GM12878 (cell line): ENCODE measurements at regions not wholly inside any gene's neighbourhood (a gene's known extent, or its start where the extent isn't known, plus 50 kb on each side); places are given as distances from the start of the nearest gene placed in this dataset.

Experiments
- ATAC-seq: fragments of 200-7000 bp; cut with Tn5 transposase; 3 replicates; pipeline ENCODE4 v1.9.1; 2020; ENCODE audit warnings: mild to moderate bottlenecking, moderate library complexity
- BruUV-seq: library from RNA; stranded (reverse); fragments of 400-500 nt; replicated peaks from 2 replicates; lab custom pipeline; 2021; lab: Mats Ljungman, UMichigan
- CTCF ChIA-PET: fragments of 300-600 bp; sonication (Branson Sonifier 250); formaldehyde crosslinking; extraction: SDS; loops from one replicate; lab custom pipeline; 2021; ENCODE audit warnings: inconsistent platforms; lab: Yijun Ruan, JAX
- POLR2A ChIA-PET: fragments of 350-600 bp; formaldehyde crosslinking; extraction: SDS; loops from one replicate; lab custom pipeline; 2021; ENCODE audit warnings: inconsistent platforms; lab: Charles Lee
- RAD21 ChIA-PET: fragments of 300-600 bp; sonication (Branson Sonifier 250); formaldehyde crosslinking; loops from one replicate; lab custom pipeline; 2023; ENCODE audit warnings: antibody characterized with exemption; ENCODE audit not compliant: unreplicated experiment; lab: Charles Lee
- SMC1A ChIA-PET: fragments of 300-600 bp; sonication (Branson Sonifier 250); formaldehyde crosslinking; loops from one replicate; lab custom pipeline; 2023; ENCODE audit not compliant: unreplicated experiment, uncharacterized antibody; lab: Charles Lee
- DNase-seq: peaks from one replicate; pipeline ENCODE4 v3.0.0-alpha.2; 2011; ENCODE audit warnings: low read depth, low spot score
- FAIRE-seq: peaks from 3 replicates; lab custom pipeline; 2011; peaks lifted over from hg19 to GRCh38; lab: Jason Lieb, UNC
- H2AFZ ChIP-seq: 2 replicates; pipeline ENCODE4 v1.6.0; 2011; ENCODE audit warnings: low read depth, low read length, control low read depth; ENCODE audit not compliant: control insufficient read depth
- H3K27ac ChIP-seq: 2 replicates; pipeline ENCODE4 v1.5.1; 2011; ENCODE audit warnings: control low read depth; ENCODE audit not compliant: control insufficient read depth, insufficient read depth
- H3K27me3 ChIP-seq, 2 experiments: replicated peaks in 1 of 2; 2 replicates each; pipeline versions ENCODE4 v1.6.0 to v1.6.1; 2011; ENCODE audit warnings: low read length in 1 of 2; ENCODE audit not compliant: control insufficient read depth in 2 of 2, insufficient read depth in 2 of 2
- H3K36me3 ChIP-seq, 2 experiments: 2 replicates each; pipeline ENCODE4 v1.5.1; 2011; ENCODE audit warnings: low read length in 1 of 2; ENCODE audit not compliant: control insufficient read depth in 2 of 2, insufficient read depth in 2 of 2
- H3K4me1 ChIP-seq: 2 replicates; pipeline ENCODE4 v1.6.1; 2011; ENCODE audit warnings: mild to moderate bottlenecking, low read length, moderate library complexity, mixed read lengths; ENCODE audit not compliant: control insufficient read depth, insufficient read depth
- H3K4me2 ChIP-seq: 2 replicates; pipeline ENCODE4 v1.6.0; 2011; ENCODE audit warnings: control low read depth; ENCODE audit not compliant: control insufficient read depth, insufficient read depth
- H3K4me3 ChIP-seq: fragments of 200-600 bp; sonication (generic); 2 replicates; pipeline ENCODE4 v1.5.1; 2016
- H3K79me2 ChIP-seq: 2 replicates; pipeline ENCODE4 v1.6.0; 2011; ENCODE audit warnings: low read length; ENCODE audit not compliant: control insufficient read depth, insufficient read depth
- H3K9ac ChIP-seq: 2 replicates; pipeline ENCODE4 v1.8.0; 2011; ENCODE audit warnings: low read length, control low read depth, mixed read lengths; ENCODE audit not compliant: control insufficient read depth, insufficient read depth
- H3K9me3 ChIP-seq: replicated peaks from 3 replicates; pipeline ENCODE4 v1.5.1; 2011; ENCODE audit warnings: mild to moderate bottlenecking, low read length; ENCODE audit not compliant: control insufficient read depth, insufficient read depth
- H4K20me1 ChIP-seq: 2 replicates; pipeline ENCODE4 v1.6.0; 2011; ENCODE audit not compliant: control insufficient read depth, insufficient read depth
- EGR1 ChIP-seq, 2 experiments: IDR thresholded peaks; 1 replicate in 1 of 2; 2 replicates in 1 of 2; pipeline ENCODE4 v1.6.1; 2011 to 2012; ENCODE audit warnings: low read depth in 2 of 2, low read length in 2 of 2, borderline replicate concordance in 1 of 2, mild to moderate bottlenecking in 1 of 2, moderate library complexity in 1 of 2
- ETV6 ChIP-seq, 2 experiments: fragments of 450-650 bp in 1 of 2; IDR thresholded peaks in 1 of 2; conservative IDR thresholded peaks in 1 of 2; 2 replicates each; pipeline ENCODE4 v1.6.1; 2014; ENCODE audit warnings: antibody characterized with exemption in 1 of 2, borderline replicate concordance in 1 of 2, low read depth in 1 of 2, mild to moderate bottlenecking in 1 of 2, moderate library complexity in 1 of 2
- GABPA ChIP-seq: IDR thresholded peaks from 2 replicates; pipeline ENCODE4 v1.6.1; 2014; ENCODE audit warnings: antibody characterized with exemption, low read depth, mild to moderate bottlenecking, inconsistent platforms
- MYB ChIP-seq: fragments of 150-350 bp; IDR thresholded peaks from 2 replicates; pipeline ENCODE4 v1.6.1; 2014; ENCODE audit warnings: mild to moderate bottlenecking, low read depth, low read length, borderline replicate concordance
- PAX8 ChIP-seq: fragments of 450-650 bp; IDR thresholded peaks from 2 replicates; pipeline ENCODE4 v1.6.1; 2017; ENCODE audit warnings: mild to moderate bottlenecking, moderate library complexity
- POU2F2 ChIP-seq: IDR thresholded peaks from 3 replicates; pipeline ENCODE4 v1.6.1; 2011; ENCODE audit warnings: low read depth, mild to moderate bottlenecking, low read length, borderline replicate concordance
- RB1 ChIP-seq: fragments of 450-650 bp; formaldehyde crosslinking; IDR thresholded peaks from 2 replicates; pipeline ENCODE4 v1.6.1; 2017; ENCODE audit warnings: mild to moderate bottlenecking, borderline replicate concordance
- RELA ChIP-seq: fragments of 450-650 bp; IDR thresholded peaks from 2 replicates; pipeline ENCODE4 v1.8.0; 2014; ENCODE audit warnings: borderline replicate concordance; ENCODE audit not compliant: partially characterized antibody
- SIN3A ChIP-seq: IDR thresholded peaks from 2 replicates; pipeline ENCODE4 v1.6.1; 2012; ENCODE audit warnings: low read depth, low read length, improper control_type of control experiment
- SPI1 ChIP-seq: IDR thresholded peaks from 2 replicates; pipeline ENCODE4 v1.6.1; 2011; ENCODE audit warnings: low read depth, mild to moderate bottlenecking, low read length, moderate library complexity, borderline replicate concordance; ENCODE audit not compliant: insufficient read depth
- TAF1 ChIP-seq: IDR thresholded peaks from 2 replicates; pipeline ENCODE4 v1.6.1; 2011; ENCODE audit warnings: mild to moderate bottlenecking, low read depth, low read length, borderline replicate concordance
- ZZZ3 ChIP-seq: IDR thresholded peaks from 2 replicates; pipeline ENCODE4 v1.6.1; 2011; ENCODE audit warnings: low read depth; ENCODE audit not compliant: control insufficient read depth, insufficient read length
- WGBS: methylation state at CpG from one replicate; pipeline ENCODE4 v1.1.6; 2016; ENCODE audit warnings: low lambda C conversion rate; ENCODE audit not compliant: insufficient replicate concordance, insufficient coverage; ENCODE audit errors: missing lambda C conversion rate; 5-methylcytosine and 5-hydroxymethylcytosine counted together
- in situ Hi-C: fragments of 300-500 bp; cut with MboI; formaldehyde crosslinking; loops from 9 replicates; pipeline ENCODE4 v1.14.3; 2018; ENCODE audit warnings: mixed read lengths
- intact Hi-C: fragments of 100-400 bp; cut with micrococcal nuclease; formaldehyde crosslinking; loops from one replicate; pipeline ENCODE4 v1.14.2; 2022; ENCODE audit not compliant: unreplicated experiment
- TF ChIP-seq, protein P1 (sequence below): fragments of 450-650 bp; IDR thresholded peaks from 2 replicates; pipeline ENCODE4 v1.6.1; 2017; ENCODE audit warnings: mild to moderate bottlenecking, moderate library complexity
- TF ChIP-seq, protein P2 (sequence below): IDR thresholded peaks from 2 replicates; pipeline ENCODE4 v1.6.1; 2012; ENCODE audit warnings: low read depth, low read length, improper control_type of control experiment
- TF ChIP-seq, protein P3 (sequence below), 3 experiments: IDR thresholded peaks in 2 of 3; conservative IDR thresholded peaks in 1 of 3; 2 replicates each; pipeline ENCODE4 v1.5.1; 2011; ENCODE audit warnings: low read depth in 3 of 3, low read length in 3 of 3, mild to moderate bottlenecking in 3 of 3, control low read depth in 2 of 3, moderate library complexity in 2 of 3, inconsistent platforms in 1 of 3, mixed read lengths in 1 of 3; ENCODE audit not compliant: control insufficient read depth in 2 of 3, insufficient read depth in 1 of 3; ENCODE audit errors: extremely low read depth in 1 of 3

DNA sequence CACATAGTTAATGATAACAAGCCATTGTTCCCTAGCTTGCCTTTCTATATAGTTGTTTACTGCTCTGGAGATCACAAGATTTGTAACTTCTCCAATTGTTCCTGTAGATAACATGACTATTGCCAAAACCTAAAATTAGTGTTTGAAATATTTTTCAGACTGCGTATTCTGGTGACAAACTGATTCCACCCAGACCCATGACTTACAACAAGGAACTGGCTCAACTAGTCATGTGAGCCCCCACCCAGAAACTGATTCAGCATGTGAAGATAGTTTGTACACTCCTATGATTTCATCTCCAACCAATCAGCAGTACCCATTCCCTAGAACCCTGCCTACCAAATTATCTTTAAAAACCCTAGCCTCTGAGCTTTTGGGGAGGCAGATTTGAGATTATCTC lies 131.4 kb upstream of the BCL9 start:
- Histone ChIP-seq H3K27ac (no peak overlapping the region), H3K79me2 (no peaks in the 10 kb centered on the region), H3K4me2 (no peak overlapping the region), H3K4me1 (no peaks in the 10 kb centered on the region), H4K20me1 (no peaks in the 10 kb centered on the region), H3K36me3 (no peaks in the 10 kb centered on the region), H2AFZ (no peak overlapping the region), H3K4me3 (no peak overlapping the region), H3K27me3 (no peaks in the 10 kb centered on the region), H3K9me3 (no peaks in the 10 kb centered on the region), H3K9ac (no peak overlapping the region)
- in situ Hi-C loops (no loop called here), intact Hi-C loops (no loop called here)
- TF ChIP-seq PAX8 (no peak), RB1 (no peak), GABPA (no peak), RELA (no peak), MYB (no peak), SPI1 (no peak), POU2F2 (no peak), ETV6 (conservative IDR thresholded peaks at IDR 0.05 in 1 of 2, IDR thresholded peaks at IDR 0.05 in 1 of 2; ENCODE audit: borderline replicate concordance in 1 of 2, low read depth in 1 of 2) (no peak), ZZZ3 (no peak), EGR1 (IDR thresholded peaks at IDR 0.05; ENCODE audit: borderline replicate concordance in 1 of 2, low read depth in 2 of 2, low read length in 2 of 2) (no peak), SIN3A (no peak), TAF1 (no peak)
- TF ChIP-seq, protein P1, sequence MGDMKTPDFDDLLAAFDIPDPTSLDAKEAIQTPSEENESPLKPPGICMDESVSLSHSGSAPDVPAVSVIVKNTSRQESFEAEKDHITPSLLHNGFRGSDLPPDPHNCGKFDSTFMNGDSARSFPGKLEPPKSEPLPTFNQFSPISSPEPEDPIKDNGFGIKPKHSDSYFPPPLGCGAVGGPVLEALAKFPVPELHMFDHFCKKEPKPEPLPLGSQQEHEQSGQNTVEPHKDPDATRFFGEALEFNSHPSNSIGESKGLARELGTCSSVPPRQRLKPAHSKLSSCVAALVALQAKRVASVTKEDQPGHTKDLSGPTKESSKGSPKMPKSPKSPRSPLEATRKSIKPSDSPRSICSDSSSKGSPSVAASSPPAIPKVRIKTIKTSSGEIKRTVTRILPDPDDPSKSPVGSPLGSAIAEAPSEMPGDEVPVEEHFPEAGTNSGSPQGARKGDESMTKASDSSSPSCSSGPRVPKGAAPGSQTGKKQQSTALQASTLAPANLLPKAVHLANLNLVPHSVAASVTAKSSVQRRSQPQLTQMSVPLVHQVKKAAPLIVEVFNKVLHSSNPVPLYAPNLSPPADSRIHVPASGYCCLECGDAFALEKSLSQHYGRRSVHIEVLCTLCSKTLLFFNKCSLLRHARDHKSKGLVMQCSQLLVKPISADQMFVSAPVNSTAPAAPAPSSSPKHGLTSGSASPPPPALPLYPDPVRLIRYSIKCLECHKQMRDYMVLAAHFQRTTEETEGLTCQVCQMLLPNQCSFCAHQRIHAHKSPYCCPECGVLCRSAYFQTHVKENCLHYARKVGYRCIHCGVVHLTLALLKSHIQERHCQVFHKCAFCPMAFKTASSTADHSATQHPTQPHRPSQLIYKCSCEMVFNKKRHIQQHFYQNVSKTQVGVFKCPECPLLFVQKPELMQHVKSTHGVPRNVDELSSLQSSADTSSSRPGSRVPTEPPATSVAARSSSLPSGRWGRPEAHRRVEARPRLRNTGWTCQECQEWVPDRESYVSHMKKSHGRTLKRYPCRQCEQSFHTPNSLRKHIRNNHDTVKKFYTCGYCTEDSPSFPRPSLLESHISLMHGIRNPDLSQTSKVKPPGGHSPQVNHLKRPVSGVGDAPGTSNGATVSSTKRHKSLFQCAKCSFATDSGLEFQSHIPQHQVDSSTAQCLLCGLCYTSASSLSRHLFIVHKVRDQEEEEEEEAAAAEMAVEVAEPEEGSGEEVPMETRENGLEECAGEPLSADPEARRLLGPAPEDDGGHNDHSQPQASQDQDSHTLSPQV: no peak
- TF ChIP-seq, protein P2, sequence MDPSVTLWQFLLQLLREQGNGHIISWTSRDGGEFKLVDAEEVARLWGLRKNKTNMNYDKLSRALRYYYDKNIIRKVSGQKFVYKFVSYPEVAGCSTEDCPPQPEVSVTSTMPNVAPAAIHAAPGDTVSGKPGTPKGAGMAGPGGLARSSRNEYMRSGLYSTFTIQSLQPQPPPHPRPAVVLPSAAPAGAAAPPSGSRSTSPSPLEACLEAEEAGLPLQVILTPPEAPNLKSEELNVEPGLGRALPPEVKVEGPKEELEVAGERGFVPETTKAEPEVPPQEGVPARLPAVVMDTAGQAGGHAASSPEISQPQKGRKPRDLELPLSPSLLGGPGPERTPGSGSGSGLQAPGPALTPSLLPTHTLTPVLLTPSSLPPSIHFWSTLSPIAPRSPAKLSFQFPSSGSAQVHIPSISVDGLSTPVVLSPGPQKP: no peak
- TF ChIP-seq, protein P3, sequence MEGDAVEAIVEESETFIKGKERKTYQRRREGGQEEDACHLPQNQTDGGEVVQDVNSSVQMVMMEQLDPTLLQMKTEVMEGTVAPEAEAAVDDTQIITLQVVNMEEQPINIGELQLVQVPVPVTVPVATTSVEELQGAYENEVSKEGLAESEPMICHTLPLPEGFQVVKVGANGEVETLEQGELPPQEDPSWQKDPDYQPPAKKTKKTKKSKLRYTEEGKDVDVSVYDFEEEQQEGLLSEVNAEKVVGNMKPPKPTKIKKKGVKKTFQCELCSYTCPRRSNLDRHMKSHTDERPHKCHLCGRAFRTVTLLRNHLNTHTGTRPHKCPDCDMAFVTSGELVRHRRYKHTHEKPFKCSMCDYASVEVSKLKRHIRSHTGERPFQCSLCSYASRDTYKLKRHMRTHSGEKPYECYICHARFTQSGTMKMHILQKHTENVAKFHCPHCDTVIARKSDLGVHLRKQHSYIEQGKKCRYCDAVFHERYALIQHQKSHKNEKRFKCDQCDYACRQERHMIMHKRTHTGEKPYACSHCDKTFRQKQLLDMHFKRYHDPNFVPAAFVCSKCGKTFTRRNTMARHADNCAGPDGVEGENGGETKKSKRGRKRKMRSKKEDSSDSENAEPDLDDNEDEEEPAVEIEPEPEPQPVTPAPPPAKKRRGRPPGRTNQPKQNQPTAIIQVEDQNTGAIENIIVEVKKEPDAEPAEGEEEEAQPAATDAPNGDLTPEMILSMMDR (IDR thresholded peaks at IDR 0.05 in 2 of 3, conservative IDR thresholded peaks at IDR 0.05 in 1 of 3; ENCODE audit: control insufficient read depth in 2 of 3, extremely low read depth in 1 of 3, insufficient read depth in 1 of 3, low read depth in 3 of 3, low read length in 3 of 3): no peak
- no TSS peak for BruUV-seq
- no peak for FAIRE-seq
- no peak for DNase-seq
- RAD21 ChIA-PET: no interaction called here
- WGBS: 8% methylated on average over 1 of the region's 1 CpG
- CTCF ChIA-PET: no interaction called here
- no peak for ATAC-seq
- POLR2A ChIA-PET: no interaction called here
- SMC1A ChIA-PET: no interaction called here
